ENCODE measurements at regions not wholly inside any gene's neighbourhood (a gene's known extent, or its start where the extent isn't known, plus 50 kb on each side); places are given as distances from the start of the nearest gene placed in this dataset.

- DNase-seq (ENCODE audit: low spot score): no peak
Measured at GRCh38 chr6:225907-226306, 66.4 kb upstream of the DUSP22 start.

GRCh38 chr6:226516-227073 lies 65.7 kb upstream of the DUSP22 start:
- DNase-seq (ENCODE audit: low spot score): no peak

DNA sequence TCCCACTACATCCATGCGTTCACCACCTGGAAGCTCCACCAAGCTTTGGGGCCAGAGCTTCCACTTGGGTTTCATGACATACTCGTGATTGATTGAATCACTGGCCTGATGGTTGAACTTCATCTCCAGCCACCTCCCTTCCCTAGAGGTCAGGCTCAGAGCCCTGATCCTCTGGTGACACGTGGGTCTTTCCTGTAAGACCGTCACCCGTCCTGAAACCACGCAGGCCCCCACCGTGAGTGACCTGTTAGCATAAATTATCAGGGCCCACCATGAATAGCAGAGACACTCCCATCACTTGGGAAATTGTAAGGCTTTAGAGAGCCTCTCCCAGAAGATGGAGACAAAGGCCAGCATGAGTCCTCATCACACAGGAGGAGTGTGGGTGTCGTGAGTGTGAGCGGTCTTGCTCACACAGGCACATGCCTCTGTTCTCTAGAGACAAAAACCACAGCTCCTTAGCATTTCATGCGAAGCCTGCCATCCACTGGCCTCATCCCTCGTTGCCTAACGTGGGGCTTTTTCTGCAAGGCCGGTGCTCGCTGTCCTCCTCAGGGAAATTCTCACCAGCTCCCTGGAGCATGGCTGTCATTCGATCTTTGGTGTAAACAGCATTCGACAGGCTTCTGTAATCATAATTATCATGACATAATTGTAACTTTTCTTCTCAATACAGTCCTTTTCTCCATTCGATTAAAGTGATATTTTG lies 65.1 kb upstream of the DUSP22 start:
- no peak for DNase-seq (ENCODE audit: low spot score)

- DNase-seq (ENCODE audit: low spot score): no peak
Measured at GRCh38 chr6:227812-228338, 64.4 kb upstream of the DUSP22 start.

DNA sequence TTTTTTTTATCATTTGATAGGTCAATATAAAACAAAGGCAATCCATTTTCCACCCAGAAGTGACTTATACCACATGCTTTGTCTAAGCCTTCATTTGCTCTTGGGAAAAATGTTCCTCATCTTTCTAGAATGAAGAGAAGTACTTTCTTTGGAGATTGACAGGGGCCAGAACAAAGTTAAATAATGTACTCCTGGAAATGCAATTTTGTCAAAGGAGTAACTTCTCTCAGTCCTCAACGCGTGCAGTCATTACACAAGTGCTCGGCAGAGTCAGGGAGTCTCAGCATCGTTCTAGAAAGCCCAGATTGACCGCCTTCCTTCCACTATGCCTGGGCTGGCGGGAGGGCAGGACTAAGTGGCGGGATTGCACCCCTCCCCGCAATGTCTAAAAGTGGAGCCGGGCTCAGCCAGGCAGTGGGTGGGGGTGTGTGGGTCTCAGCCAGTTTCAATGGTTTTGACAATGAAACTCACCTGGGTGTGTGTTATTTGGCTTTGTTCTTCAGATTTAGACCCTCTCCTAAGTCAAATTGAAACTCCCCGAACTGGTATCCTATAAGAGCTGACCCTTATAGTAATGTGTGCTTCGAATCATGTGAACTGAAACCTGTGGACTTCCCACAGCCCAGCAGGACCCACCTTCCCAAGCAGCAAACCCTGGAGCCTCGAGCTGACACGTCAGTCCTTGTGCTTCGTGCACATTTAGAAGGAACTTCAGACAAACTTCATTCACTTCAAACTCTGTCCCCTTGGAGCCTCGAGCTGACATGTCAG lies 63.2 kb upstream of the DUSP22 start:
- no peak for DNase-seq (ENCODE audit: low spot score)

GRCh38 chr6:231779-232178 lies 60.5 kb upstream of the DUSP22 start:
- DNase-seq (ENCODE audit: low spot score): no peak

DNA sequence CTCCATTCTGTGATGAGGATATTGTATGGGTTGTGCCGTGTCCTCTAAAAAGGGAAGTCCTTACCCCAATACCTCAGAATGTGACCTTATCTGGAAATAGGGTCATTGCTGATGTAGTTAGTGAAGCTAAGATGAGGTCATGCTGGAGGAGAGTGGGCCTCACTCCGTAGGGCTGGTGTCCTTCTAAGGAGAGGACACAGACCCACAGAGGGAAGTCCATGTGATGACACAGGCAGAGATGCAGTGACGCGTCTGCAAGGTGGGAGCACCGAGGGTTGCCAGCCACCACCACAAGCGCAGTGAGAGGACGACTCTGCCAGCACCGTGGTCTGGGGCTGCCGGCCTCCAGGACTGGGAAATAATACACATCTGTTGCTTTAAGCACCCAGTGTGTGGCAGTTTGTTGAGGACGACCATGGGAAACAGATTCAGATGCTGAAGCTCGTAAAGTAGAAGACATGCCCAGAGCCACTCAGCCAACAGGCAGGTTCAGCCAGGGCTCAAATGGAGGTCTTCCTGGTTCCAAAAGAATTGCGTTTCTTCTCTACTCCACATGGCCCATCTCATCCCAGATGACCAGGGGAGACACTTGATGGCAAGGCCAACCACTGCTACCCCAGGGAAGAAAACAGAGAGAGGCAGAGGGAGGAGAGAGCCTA lies 59.2 kb upstream of the DUSP22 start:
- DNase-seq (ENCODE audit: low spot score): no peak

- DNase-seq (ENCODE audit: low spot score): no peak
Measured at GRCh38 chr6:234706-235372, 57.4 kb upstream of the DUSP22 start.

GRCh38 chr6:235763-236360 lies 56.4 kb upstream of the DUSP22 start:
- DNase-seq (ENCODE audit: low spot score): no peak

DNA sequence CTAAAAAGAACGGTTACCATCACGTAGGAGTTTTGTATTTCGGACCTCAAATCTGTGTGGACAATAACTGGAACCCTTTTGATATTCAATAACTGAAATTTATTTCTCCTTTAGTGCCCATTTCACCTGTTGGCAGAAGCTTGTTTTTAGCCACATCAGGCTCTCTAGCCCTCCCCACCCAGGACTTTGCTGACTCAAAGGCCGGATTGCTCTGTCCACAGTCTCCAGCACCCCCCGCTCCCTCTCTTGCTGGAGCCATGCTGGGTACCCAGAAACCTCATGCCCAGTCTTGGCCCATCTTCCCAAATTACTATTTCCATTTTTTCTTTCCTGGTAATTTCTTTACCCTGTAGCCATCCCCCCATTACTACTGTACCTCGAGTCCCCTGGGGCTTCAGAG lies 55.8 kb upstream of the DUSP22 start:
- DNase-seq (ENCODE audit: low spot score): no peak

GRCh38 chr6:240151-240550 lies 52.1 kb upstream of the DUSP22 start:
- DNase-seq (ENCODE audit: low spot score): no peak

GRCh38 chr6:241336-241865 lies 50.9 kb upstream of the DUSP22 start:
- DNase-seq (ENCODE audit: low spot score): no peak
